ENCODE measurements at regions not wholly inside any gene's neighbourhood (a gene's known extent, or its start where the extent isn't known, plus 50 kb on each side); places are given as distances from the start of the nearest gene placed in this dataset.

DNA sequence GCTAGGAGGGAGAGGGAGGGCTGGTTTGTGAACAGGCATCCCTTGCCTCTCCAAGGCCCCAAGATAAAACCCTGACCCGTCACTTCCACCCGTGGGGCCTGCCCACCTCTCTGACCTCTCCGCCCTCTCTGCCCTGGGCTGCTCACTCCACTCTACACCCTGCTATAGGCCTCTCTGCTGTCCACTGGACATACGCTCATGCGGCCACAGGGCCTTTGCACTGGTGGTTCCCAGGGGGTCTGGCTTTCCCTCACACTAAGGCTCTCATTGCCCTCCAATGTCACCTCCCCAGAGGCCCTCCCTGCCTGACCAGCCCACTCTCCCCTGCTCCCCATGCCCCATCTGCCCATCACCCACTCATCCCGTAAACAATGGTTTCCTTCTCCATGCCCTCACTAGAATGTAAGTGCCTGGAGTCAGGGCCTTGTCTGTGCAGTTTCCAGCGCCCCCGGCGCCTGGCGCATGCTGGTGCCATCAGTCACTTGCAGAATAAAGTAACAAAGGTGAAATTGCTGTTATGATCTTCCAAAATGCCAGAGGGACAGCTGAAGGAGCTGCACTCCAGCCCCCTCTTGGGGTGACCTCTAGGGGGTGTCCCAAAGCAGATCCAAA lies 73.6 kb downstream of the RFLNA start:
- Histone ChIP-seq H3K4me3 (no peak overlapping the region), H3K9me3 (no peaks in the 10 kb centered on the region), H3K36me3 (peaks cover 0 to 100% (median 35%) of the 10 kb centered on the region in 6 donors), H3K4me1 (peaks cover 11 to 58% (median 38%) of the 10 kb centered on the region in 6 donors), H3K27ac (peak overlapping the region in 7 of 8 donors; percentile 69 to 87 (median 81)), H3K27me3 (replicated peaks in 1 of 7) (no peaks in the 10 kb centered on the region)
- WGBS, 5 donors, result 90 to 93% (median 93%) methylated on average over 10 of the region's 10 CpGs
- no peak for DNase-seq
- TF ChIP-seq POLR2A (IDR thresholded peaks at IDR 0.05) (no peak), POLR2AphosphoS5 (IDR thresholded peaks at IDR 0.05) (no peak), CTCF (IDR thresholded peaks at IDR 0.05 in 8 of 11, conservative IDR thresholded peaks at IDR 0.05 in 3 of 11) (no peak)
- intact Hi-C loops (cut with DNase I; ENCODE audit: low total_unique reads), result no loop called here

DNA sequence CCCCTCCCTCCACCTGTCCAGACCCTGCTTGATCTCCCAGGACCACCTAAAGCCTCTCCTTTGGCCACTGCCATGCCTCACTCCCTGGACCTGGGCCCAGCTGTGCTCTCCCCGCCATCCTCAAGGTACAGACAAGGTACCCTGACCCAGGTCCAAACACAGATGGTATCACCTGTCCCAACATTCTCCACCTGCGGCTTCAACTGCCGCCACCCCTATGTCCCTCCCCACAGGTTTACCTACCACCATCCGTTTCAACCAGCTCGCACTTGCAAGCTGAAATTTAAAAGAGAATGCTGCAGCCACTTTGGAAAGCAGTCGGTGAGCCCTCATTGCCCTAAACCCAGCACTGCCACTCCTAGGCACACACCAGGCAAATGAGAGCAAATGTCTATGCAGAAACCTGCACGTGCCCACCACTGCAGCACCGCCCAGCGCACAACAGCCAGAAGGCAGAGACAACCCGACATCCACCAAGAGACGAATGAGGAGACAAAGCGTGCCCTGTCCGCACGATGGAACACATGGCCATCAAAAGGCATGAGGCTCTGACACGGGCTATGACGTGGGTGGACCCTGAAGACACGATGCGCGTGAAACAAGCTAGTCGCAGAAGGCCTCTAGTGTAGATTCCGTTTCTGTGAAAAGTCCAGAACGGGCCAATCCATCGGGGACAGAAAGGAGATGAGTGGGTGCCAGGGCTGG lies 71.0 kb downstream of the RFLNA start:
- DNase-seq, result no peak
- H3K36me3 ChIP-seq, result peaks cover 0 to 100% (median 29%) of the 10 kb centered on the region in 6 donors
- WGBS, 5 donors, result 93 to 96% (median 95%) methylated on average over 23 of the region's 23 CpGs

More for the DNA sequence above, 71.0 kb downstream of the RFLNA start:
- Histone ChIP-seq H3K9me3 (no peaks in the 10 kb centered on the region), H3K27me3 (replicated peaks in 1 of 7) (no peaks in the 10 kb centered on the region), H3K4me3 (no peak overlapping the region), H3K27ac (no peak overlapping the region), H3K4me1 (peaks cover 11 to 61% (median 42%) of the 10 kb centered on the region in 6 donors)
- TF ChIP-seq POLR2AphosphoS5 (IDR thresholded peaks at IDR 0.05) (no peak), CTCF (IDR thresholded peaks at IDR 0.05 in 8 of 11, conservative IDR thresholded peaks at IDR 0.05 in 3 of 11) (no peak), POLR2A (IDR thresholded peaks at IDR 0.05) (no peak)
- intact Hi-C loops (cut with DNase I; ENCODE audit: low total_unique reads), result no loop called here

Small RNAs in the stretch of these regions (small RNA-seq; reads per million reads assigned to genes)
- 0 reads per million in 4 donors for gene AC073916.1
